HCT116 (cell line): ENCODE measurements at regions not wholly inside any gene's neighbourhood (a gene's known extent, or its start where the extent isn't known, plus 50 kb on each side); places are given as distances from the start of the nearest gene placed in this dataset.

Experiments
- ATAC-seq: fragments of 200-7000 bp; cut with Tn5 transposase; 2 replicates; pipeline ENCODE4 v1.9.1; 2020; ENCODE audit warnings: mild to moderate bottlenecking, moderate library complexity
- BruUV-seq: library from RNA; stranded (reverse); fragments of 400-500 nt; replicated peaks from 2 replicates; lab custom pipeline; 2021; lab: Mats Ljungman, UMichigan
- CTCF ChIA-PET: fragments of 300-600 bp; sonication (Branson Sonifier 250); formaldehyde crosslinking; loops from one replicate; lab custom pipeline; 2021; ENCODE audit warnings: antibody characterized with exemption; lab: Charles Lee
- POLR2A ChIA-PET: fragments of 300-600, 350-600 bp; sonication (Branson Sonifier 250); formaldehyde crosslinking; loops from one replicate; lab custom pipeline; 2021; ENCODE audit warnings: antibody characterized with exemption; lab: Charles Lee
- RAD21 ChIA-PET, 2 experiments: fragments of 300-600 bp; sonication (Branson Sonifier 250); formaldehyde crosslinking; loops; one replicate each; lab custom pipeline; 2023; ENCODE audit warnings: low total read pairs in 2 of 2; ENCODE audit not compliant: uncharacterized antibody in 2 of 2, unreplicated experiment in 2 of 2, low non-redundant PET in 1 of 2; lab: Charles Lee
- DNase-seq: peaks from one replicate; pipeline ENCODE4 v3.0.0-alpha.2; 2010; ENCODE audit warnings: low read depth, low spot score
- H2AFZ ChIP-seq: fragments of 200-600 bp; shearing (Covaris generic), sonication (generic); 2 replicates; pipeline ENCODE4 v1.6.1; 2017; ENCODE audit warnings: low read depth, mixed run types, mixed read lengths, antibody characterized with exemption, low read length; ENCODE audit not compliant: poor library complexity, severe bottlenecking
- H3K27ac ChIP-seq: 2 replicates; pipeline ENCODE4 v1.5.1; 2012; ENCODE audit warnings: low read depth, low read length
- H3K27me3 ChIP-seq: fragments of 200-600 bp; sonication (generic); 2 replicates; pipeline ENCODE4 v1.6.1; 2016; ENCODE audit warnings: mixed run types, low read length, mixed read lengths; ENCODE audit not compliant: insufficient read depth
- H3K36me3 ChIP-seq, 2 experiments: fragments of 200-500 bp in 1 of 2; fragments of 200-600 bp in 1 of 2; sonication (Bioruptor generic) in 1 of 2; sonication (generic) in 1 of 2; 2 replicates each; pipeline versions ENCODE4 v1.5.1 to v1.6.1; 2014 to 2016; ENCODE audit warnings: low read length in 2 of 2, inconsistent platforms in 1 of 2, mixed read lengths in 1 of 2, mixed run types in 1 of 2; ENCODE audit not compliant: insufficient read depth in 2 of 2, control insufficient read depth in 1 of 2
- H3K4me1 ChIP-seq, 2 experiments: fragments of 200-600 bp in 1 of 2; sonication (generic) in 1 of 2; 2 replicates each; pipeline versions ENCODE4 v1.5.1 to v1.6.1; 2012 to 2017; ENCODE audit warnings: low read length in 2 of 2, inconsistent platforms in 1 of 2, mild to moderate bottlenecking in 1 of 2, mixed read lengths in 1 of 2, mixed run types in 1 of 2, moderate library complexity in 1 of 2; ENCODE audit not compliant: insufficient read depth in 2 of 2, control insufficient read depth in 1 of 2
- H3K4me2 ChIP-seq: fragments of 200-600 bp; sonication (generic); 2 replicates; pipeline ENCODE4 v1.6.1; 2017; ENCODE audit warnings: mixed run types, low read length, mixed read lengths
- H3K4me3 ChIP-seq, 2 experiments: fragments of 200-600 bp in 1 of 2; sonication (generic) in 1 of 2; replicated peaks in 1 of 2; 2 replicates each; pipeline ENCODE4 v1.5.1; 2011 to 2016; ENCODE audit warnings: low read length in 2 of 2, control low read depth in 1 of 2, low read depth in 1 of 2, mild to moderate bottlenecking in 1 of 2, mixed read lengths in 1 of 2, mixed run types in 1 of 2
- H3K79me2 ChIP-seq: fragments of 200-600 bp; sonication (generic); 2 replicates; pipeline ENCODE4 v1.6.1; 2017; ENCODE audit warnings: mild to moderate bottlenecking, mixed run types, low read length, moderate library complexity, mixed read lengths; ENCODE audit not compliant: insufficient read depth
- H3K9ac ChIP-seq: fragments of 200-600 bp; sonication (generic); 2 replicates; pipeline ENCODE4 v1.6.1; 2016; ENCODE audit warnings: low read length, mixed read lengths
- H3K9me2 ChIP-seq: fragments of 200-600 bp; sonication (generic), shearing (Covaris generic); 2 replicates; pipeline ENCODE4 v1.6.1; 2017; ENCODE audit warnings: mixed run types, mild to moderate bottlenecking, moderate library complexity; ENCODE audit not compliant: insufficient read depth
- H3K9me3 ChIP-seq, 2 experiments: fragments of 200-500 bp in 1 of 2; fragments of 200-600 bp in 1 of 2; sonication (Bioruptor generic) in 1 of 2; sonication (generic) in 1 of 2; 2 replicates each; pipeline ENCODE4 v1.6.1; 2014 to 2017; ENCODE audit warnings: low read length in 2 of 2, mixed read lengths in 2 of 2, inconsistent platforms in 1 of 2, low read depth in 1 of 2, mild to moderate bottlenecking in 1 of 2, mixed run types in 1 of 2, moderate library complexity in 1 of 2; ENCODE audit not compliant: control insufficient read depth in 1 of 2, insufficient read depth in 1 of 2
- H4K20me1 ChIP-seq: fragments of 200-600 bp; sonication (generic), shearing (Covaris generic); 2 replicates; pipeline ENCODE4 v1.6.1; 2017; ENCODE audit warnings: mixed run types, mild to moderate bottlenecking, moderate library complexity; ENCODE audit not compliant: insufficient read depth
- CBX3 ChIP-seq: IDR thresholded peaks from 2 replicates; pipeline ENCODE4 v1.6.1; 2012; ENCODE audit warnings: low read depth
- CEBPB ChIP-seq: IDR thresholded peaks from 2 replicates; pipeline ENCODE4 v1.6.1; 2012; ENCODE audit warnings: low read depth
- ELF1 ChIP-seq: IDR thresholded peaks from 2 replicates; pipeline ENCODE4 v1.6.1; 2012; ENCODE audit warnings: low read depth, borderline replicate concordance
- POLR2A ChIP-seq: IDR thresholded peaks from 2 replicates; pipeline ENCODE4 v1.7.0; 2011; ENCODE audit warnings: borderline replicate concordance; ENCODE audit not compliant: insufficient read depth, insufficient read length; ENCODE audit errors: extremely low read depth
- POLR2AphosphoS5 ChIP-seq: IDR thresholded peaks from 2 replicates; pipeline ENCODE4 v1.6.1; 2011; ENCODE audit warnings: mild to moderate bottlenecking, low read depth, low read length, moderate library complexity
- REST ChIP-seq: IDR thresholded peaks from 2 replicates; pipeline ENCODE4 v1.6.1; 2012; ENCODE audit warnings: low read depth
- SRF ChIP-seq: IDR thresholded peaks from 2 replicates; pipeline ENCODE4 v1.6.1; 2012; ENCODE audit warnings: low read depth
- YY1 ChIP-seq: IDR thresholded peaks from 2 replicates; pipeline ENCODE4 v1.6.1; 2011; ENCODE audit warnings: low read length, low read depth, moderate library complexity, mild to moderate bottlenecking; ENCODE audit not compliant: insufficient replicate concordance; ENCODE audit errors: extremely low read depth
- intact Hi-C: fragments of 100-400 bp; cut with micrococcal nuclease; formaldehyde crosslinking; loops from 2 replicates; pipeline ENCODE4 v1.10.0; 2022
- TF ChIP-seq, protein P1 (sequence below), 3 experiments: fragments of 200-600 bp in 1 of 3; sonication (generic) in 1 of 3; IDR thresholded peaks in 2 of 3; conservative IDR thresholded peaks in 1 of 3; 2 replicates each; pipeline ENCODE4 v1.5.1; 2012 to 2017; ENCODE audit warnings: low read depth in 2 of 3, low read length in 2 of 3, antibody characterized with exemption in 1 of 3, borderline replicate concordance in 1 of 3, control low read depth in 1 of 3, mild to moderate bottlenecking in 1 of 3, mixed read lengths in 1 of 3, mixed run types in 1 of 3, moderate library complexity in 1 of 3; ENCODE audit not compliant: insufficient read depth in 1 of 3

- H3K4me1 ChIP-seq: no peaks in the 10 kb centered on the region
- H3K27me3 ChIP-seq: no peaks in the 10 kb centered on the region
- H3K9me2 ChIP-seq: no peaks in the 10 kb centered on the region
- no peak overlapping the region for H3K4me3 ChIP-seq
- H3K79me2 ChIP-seq: no peaks in the 10 kb centered on the region
- intact Hi-C loops: no loop called here
- no peak overlapping the region for H3K4me2 ChIP-seq
- BruUV-seq: no TSS peak
- ChIA-PET POLR2A (no interaction called here), RAD21 (no interaction called here), CTCF (no interaction called here)
- TF ChIP-seq CEBPB (no peak), POLR2AphosphoS5 (no peak), POLR2A (no peak), CBX3 (no peak), ELF1 (no peak), YY1 (no peak), REST (no peak), SRF (no peak)
- TF ChIP-seq, protein P1, sequence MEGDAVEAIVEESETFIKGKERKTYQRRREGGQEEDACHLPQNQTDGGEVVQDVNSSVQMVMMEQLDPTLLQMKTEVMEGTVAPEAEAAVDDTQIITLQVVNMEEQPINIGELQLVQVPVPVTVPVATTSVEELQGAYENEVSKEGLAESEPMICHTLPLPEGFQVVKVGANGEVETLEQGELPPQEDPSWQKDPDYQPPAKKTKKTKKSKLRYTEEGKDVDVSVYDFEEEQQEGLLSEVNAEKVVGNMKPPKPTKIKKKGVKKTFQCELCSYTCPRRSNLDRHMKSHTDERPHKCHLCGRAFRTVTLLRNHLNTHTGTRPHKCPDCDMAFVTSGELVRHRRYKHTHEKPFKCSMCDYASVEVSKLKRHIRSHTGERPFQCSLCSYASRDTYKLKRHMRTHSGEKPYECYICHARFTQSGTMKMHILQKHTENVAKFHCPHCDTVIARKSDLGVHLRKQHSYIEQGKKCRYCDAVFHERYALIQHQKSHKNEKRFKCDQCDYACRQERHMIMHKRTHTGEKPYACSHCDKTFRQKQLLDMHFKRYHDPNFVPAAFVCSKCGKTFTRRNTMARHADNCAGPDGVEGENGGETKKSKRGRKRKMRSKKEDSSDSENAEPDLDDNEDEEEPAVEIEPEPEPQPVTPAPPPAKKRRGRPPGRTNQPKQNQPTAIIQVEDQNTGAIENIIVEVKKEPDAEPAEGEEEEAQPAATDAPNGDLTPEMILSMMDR (IDR thresholded peaks at IDR 0.05 in 2 of 3, conservative IDR thresholded peaks at IDR 0.05 in 1 of 3; ENCODE audit: borderline replicate concordance in 1 of 3, insufficient read depth in 1 of 3, low read depth in 2 of 3, low read length in 2 of 3): no peak
- no peaks in the 10 kb centered on the region for H3K36me3 ChIP-seq
- ATAC-seq (no peak), DNase-seq (no peak)
- H3K9ac ChIP-seq: no peak overlapping the region
- no peak overlapping the region for H3K27ac ChIP-seq
- no peaks in the 10 kb centered on the region for H4K20me1 ChIP-seq
- no peaks in the 10 kb centered on the region for H3K9me3 ChIP-seq
- H2AFZ ChIP-seq: no peak overlapping the region
Observed at GRCh38 chr1:199959033-199959774, 68.3 kb upstream of the NR5A2 start.
